Stimulated activated CD4-positive, alpha-beta T cell treated with anti-CD3 and anti-CD28 coated beads, Interleukin-15, amount 100 ng/mL, for 48 hours (primary cell): ENCODE measurements at regions not wholly inside any gene's neighbourhood (a gene's known extent, or its start where the extent isn't known, plus 50 kb on each side); places are given as distances from the start of the nearest gene placed in this dataset.
"Not testable (repeated sequence)": the region's sequence is repeated elsewhere in the genome, so short reads cannot be mapped to it uniquely, and the experiment has no call there.

Source experiments
- DNase-seq, 2 donors: peaks; one replicate each; pipeline ENCODE4 v3.0.0-alpha.2; 2020; ENCODE audit warnings: low read depth in 2 of 2

GRCh38 chr7:106562711-106563366 is 98.1 kb downstream of the CCDC71L start:
- no peak for DNase-seq

- no peak for DNase-seq
Measured at GRCh38 chr7:106561666-106562411, 99.1 kb downstream of the CCDC71L start.

- DNase-seq: no peak
Measured at GRCh38 chr7:106561151-106561550, 99.8 kb downstream of the CCDC71L start.

- no peak for DNase-seq
Measured at GRCh38 chr7:106560482-106560881, 100.5 kb downstream of the CCDC71L start.

- DNase-seq: not testable (repeated sequence)
Measured at GRCh38 chr7:106556244-106556643, 104.7 kb downstream of the CCDC71L start.

- not testable (repeated sequence) for DNase-seq
Measured at GRCh38 chr7:106554623-106555022, 106.3 kb downstream of the CCDC71L start.

- no peak for DNase-seq
Measured at GRCh38 chr7:106553446-106553836, 107.5 kb downstream of the CCDC71L start.

GRCh38 chr7:106552645-106553445 is 108.1 kb downstream of the CCDC71L start:
- DNase-seq: no peak

- DNase-seq: no peak
Measured at GRCh38 chr7:106551936-106552335, 109.0 kb downstream of the CCDC71L start.

- DNase-seq: no peak
Measured at GRCh38 chr7:106548491-106548890, 112.5 kb downstream of the CCDC71L start.

- DNase-seq: no peak
Measured at GRCh38 chr7:106545275-106545674, 115.7 kb downstream of the CCDC71L start.

- DNase-seq: no peak
Measured at GRCh38 chr7:106543221-106543757, 117.7 kb downstream of the CCDC71L start.

GRCh38 chr7:106542550-106543220 is 118.3 kb downstream of the CCDC71L start:
- DNase-seq: peak in 1 of 2 donors; percentile 44

GRCh38 chr7:106538638-106539037 is 122.3 kb downstream of the CCDC71L start:
- no peak for DNase-seq

- DNase-seq: no peak
Measured at GRCh38 chr7:106537119-106537518, 123.8 kb downstream of the CCDC71L start.

- DNase-seq: no peak
Measured at GRCh38 chr7:106536079-106536478, 124.9 kb downstream of the CCDC71L start.

GRCh38 chr7:106535234-106535932 is 125.6 kb downstream of the CCDC71L start:
- DNase-seq: no peak

GRCh38 chr7:106534271-106534846 is 126.6 kb downstream of the CCDC71L start:
- DNase-seq: no peak

GRCh38 chr7:106530183-106530582 is 130.8 kb downstream of the CCDC71L start:
- not testable (repeated sequence) for DNase-seq

GRCh38 chr7:106526617-106527016 is 134.3 kb downstream of the CCDC71L start:
- not testable (repeated sequence) for DNase-seq

- no peak for DNase-seq
Measured at GRCh38 chr7:106524690-106525059, 136.3 kb downstream of the CCDC71L start.
